ENCODE measurements at regions not wholly inside any gene's neighbourhood (a gene's known extent, or its start where the extent isn't known, plus 50 kb on each side); places are given as distances from the start of the nearest gene placed in this dataset.

GRCh38 chr15:98322581-98322980, 325.8 kb upstream of the IGF1R start:
- TF ChIP-seq TSHZ2 (CRISPR knock-in tag; IDR thresholded peaks at IDR 0.05) = no peak

GRCh38 chr15:98324341-98324970, 323.9 kb upstream of the IGF1R start:
- ATAC-seq = no peak

More at GRCh38 chr15:98322581-98322980, 325.8 kb upstream of the IGF1R start:
- no peak for ATAC-seq

GRCh38 chr15:98326804-98327203, 321.5 kb upstream of the IGF1R start:
- ATAC-seq = no peak
- TF ChIP-seq ISL1 (CRISPR knock-in tag; IDR thresholded peaks at IDR 0.05) = no peak
- no peak for TF ChIP-seq CREB5 (CRISPR knock-in tag; IDR thresholded peaks at IDR 0.05; ENCODE audit: low read depth)
- no peak for TF ChIP-seq CSDC2 (CRISPR knock-in tag; IDR thresholded peaks at IDR 0.05)
- no peak for TF ChIP-seq ZFP30 (CRISPR knock-in tag; IDR thresholded peaks at IDR 0.05)
- TF ChIP-seq ARNTL (CRISPR knock-in tag; IDR thresholded peaks at IDR 0.05; ENCODE audit: borderline replicate concordance, low read depth) = no peak
- TF ChIP-seq BACH2 (CRISPR knock-in tag; IDR thresholded peaks at IDR 0.05; ENCODE audit: borderline replicate concordance) = no peak
- TF ChIP-seq ZNF8 (CRISPR knock-in tag; IDR thresholded peaks at IDR 0.05) = no peak
- TF ChIP-seq PPARA (CRISPR knock-in tag; IDR thresholded peaks at IDR 0.05; ENCODE audit: borderline replicate concordance) = no peak
- no peak for TF ChIP-seq ZNF565 (CRISPR knock-in tag; conservative IDR thresholded peaks at IDR 0.05; ENCODE audit: low read depth)
- no peak for TF ChIP-seq SNAI2 (CRISPR knock-in tag; IDR thresholded peaks at IDR 0.05)
- TF ChIP-seq RARB (CRISPR knock-in tag; IDR thresholded peaks at IDR 0.05) = no peak
- no peak for TF ChIP-seq TSHZ2 (CRISPR knock-in tag; IDR thresholded peaks at IDR 0.05)
- TF ChIP-seq GLIS3 (CRISPR knock-in tag; IDR thresholded peaks at IDR 0.05) = no peak
- TF ChIP-seq TCF4 (CRISPR knock-in tag; IDR thresholded peaks at IDR 0.05; ENCODE audit: borderline replicate concordance) = no peak
- TF ChIP-seq TOX (CRISPR knock-in tag; IDR thresholded peaks at IDR 0.05; ENCODE audit: borderline replicate concordance) = no peak

More at GRCh38 chr15:98324341-98324970, 323.9 kb upstream of the IGF1R start:
- TF ChIP-seq ZC3H10 (CRISPR knock-in tag; IDR thresholded peaks at IDR 0.05) (no peak), OSR1 (CRISPR knock-in tag; IDR thresholded peaks at IDR 0.05) (no peak), GLIS3 (CRISPR knock-in tag; IDR thresholded peaks at IDR 0.05) (no peak), ZFP30 (CRISPR knock-in tag; IDR thresholded peaks at IDR 0.05) (no peak), ZNF70 (CRISPR knock-in tag; IDR thresholded peaks at IDR 0.05) (no peak), CSDC2 (CRISPR knock-in tag; IDR thresholded peaks at IDR 0.05) (no peak), SNAI2 (CRISPR knock-in tag; IDR thresholded peaks at IDR 0.05) (no peak), CREB5 (CRISPR knock-in tag; IDR thresholded peaks at IDR 0.05; ENCODE audit: low read depth) (no peak), TCF4 (CRISPR knock-in tag; IDR thresholded peaks at IDR 0.05; ENCODE audit: borderline replicate concordance) (no peak), ZFP3 (CRISPR knock-in tag; IDR thresholded peaks at IDR 0.05) (no peak), ARNTL (CRISPR knock-in tag; IDR thresholded peaks at IDR 0.05; ENCODE audit: borderline replicate concordance, low read depth) (no peak), ZNF8 (CRISPR knock-in tag; IDR thresholded peaks at IDR 0.05) (no peak), ZNF565 (CRISPR knock-in tag; conservative IDR thresholded peaks at IDR 0.05; ENCODE audit: low read depth) (no peak)

GRCh38 chr15:98330258-98330657, 318.1 kb upstream of the IGF1R start:
- no peak for ATAC-seq
- TF ChIP-seq TOX (CRISPR knock-in tag; IDR thresholded peaks at IDR 0.05; ENCODE audit: borderline replicate concordance) (no peak), POU6F1 (CRISPR knock-in tag; IDR thresholded peaks at IDR 0.05; ENCODE audit: borderline replicate concordance, low read depth) (no peak), GLIS3 (CRISPR knock-in tag; IDR thresholded peaks at IDR 0.05) (no peak), ZNF70 (CRISPR knock-in tag; IDR thresholded peaks at IDR 0.05) (no peak), CSDC2 (CRISPR knock-in tag; IDR thresholded peaks at IDR 0.05) (no peak), SNAI2 (CRISPR knock-in tag; IDR thresholded peaks at IDR 0.05) (no peak), ZFP3 (CRISPR knock-in tag; IDR thresholded peaks at IDR 0.05) (no peak), ZNF565 (CRISPR knock-in tag; conservative IDR thresholded peaks at IDR 0.05; ENCODE audit: low read depth) (no peak), ISL1 (CRISPR knock-in tag; IDR thresholded peaks at IDR 0.05) (no peak), TSHZ2 (CRISPR knock-in tag; IDR thresholded peaks at IDR 0.05) (no peak), OSR1 (CRISPR knock-in tag; IDR thresholded peaks at IDR 0.05) (no peak), PPARA (CRISPR knock-in tag; IDR thresholded peaks at IDR 0.05; ENCODE audit: borderline replicate concordance) (no peak)
